ENCODE measurements at regions not wholly inside any gene's neighbourhood (a gene's known extent, or its start where the extent isn't known, plus 50 kb on each side); places are given as distances from the start of the nearest gene placed in this dataset.
A peak's percentile ranks its signal among the peaks of the same experiment; 100 is the strongest.
"Not testable (repeated sequence)": the region's sequence is repeated elsewhere in the genome, so short reads cannot be mapped to it uniquely, and the experiment has no call there.

- H3K4me1 ChIP-seq (ENCODE audit: control insufficient read depth in 3 of 3, insufficient read depth in 3 of 3, low read length in 3 of 3); H3K9me3 ChIP-seq (ENCODE audit: control insufficient read depth in 3 of 3, low read length in 3 of 3); H3K36me3 ChIP-seq (ENCODE audit: control insufficient read depth in 3 of 3, insufficient read depth in 3 of 3, low read length in 3 of 3); H3K27ac ChIP-seq (ENCODE audit: low read depth, low read length); H3K9ac ChIP-seq (ENCODE audit: low read depth in 1 of 3, low read length in 3 of 3); H3K4me3 ChIP-seq (ENCODE audit: low read length in 3 of 3): not testable (repeated sequence)
- peaks cover 3 to 11% (median 5%) of the 10 kb centered on the region in 3 donors for H3K27me3 ChIP-seq (ENCODE audit: control insufficient read depth in 3 of 3, insufficient read depth in 3 of 3, low read length in 3 of 3)
These were observed 89.3 kb upstream of the ZNF678 start for GRCh38 chr1:227474072-227474471.

GRCh38 chr1:227472772-227473171 is 90.6 kb upstream of the ZNF678 start:
- H3K9me3 ChIP-seq (ENCODE audit: control insufficient read depth in 3 of 3, low read length in 3 of 3) = no peaks in the 10 kb centered on the region
- no peaks in the 10 kb centered on the region for H3K4me1 ChIP-seq (ENCODE audit: control insufficient read depth in 3 of 3, insufficient read depth in 3 of 3, low read length in 3 of 3)
- no peak overlapping the region for H3K4me3 ChIP-seq (ENCODE audit: low read length in 3 of 3)
- peaks cover 3 to 11% (median 5%) of the 10 kb centered on the region in 3 donors for H3K27me3 ChIP-seq (ENCODE audit: control insufficient read depth in 3 of 3, insufficient read depth in 3 of 3, low read length in 3 of 3)
- H3K27ac ChIP-seq (ENCODE audit: low read depth, low read length) = no peak overlapping the region
- H3K9ac ChIP-seq (ENCODE audit: low read depth in 1 of 3, low read length in 3 of 3) = no peak overlapping the region
- no peaks in the 10 kb centered on the region for H3K36me3 ChIP-seq (ENCODE audit: control insufficient read depth in 3 of 3, insufficient read depth in 3 of 3, low read length in 3 of 3)

GRCh38 chr1:227470688-227471087 is 92.7 kb upstream of the ZNF678 start:
- no peak overlapping the region for H3K9ac ChIP-seq (ENCODE audit: low read depth in 1 of 3, low read length in 3 of 3)
- H3K36me3 ChIP-seq (ENCODE audit: control insufficient read depth in 3 of 3, insufficient read depth in 3 of 3, low read length in 3 of 3) = no peaks in the 10 kb centered on the region
- no peak overlapping the region for H3K27ac ChIP-seq (ENCODE audit: low read depth, low read length)
- H3K4me3 ChIP-seq (ENCODE audit: low read length in 3 of 3) = no peak overlapping the region
- no peaks in the 10 kb centered on the region for H3K4me1 ChIP-seq (ENCODE audit: control insufficient read depth in 3 of 3, insufficient read depth in 3 of 3, low read length in 3 of 3)
- H3K27me3 ChIP-seq (ENCODE audit: control insufficient read depth in 3 of 3, insufficient read depth in 3 of 3, low read length in 3 of 3) = peaks cover 3 to 18% (median 9%) of the 10 kb centered on the region in 3 donors
- no peaks in the 10 kb centered on the region for H3K9me3 ChIP-seq (ENCODE audit: control insufficient read depth in 3 of 3, low read length in 3 of 3)

GRCh38 chr1:227469708-227470107 is 93.6 kb upstream of the ZNF678 start:
- no peak overlapping the region for H3K9ac ChIP-seq (ENCODE audit: low read depth in 1 of 3, low read length in 3 of 3)
- H3K9me3 ChIP-seq (ENCODE audit: control insufficient read depth in 3 of 3, low read length in 3 of 3) = no peaks in the 10 kb centered on the region
- H3K27me3 ChIP-seq (ENCODE audit: control insufficient read depth in 3 of 3, insufficient read depth in 3 of 3, low read length in 3 of 3) = peaks cover 3 to 20% (median 16%) of the 10 kb centered on the region in 3 donors
- no peaks in the 10 kb centered on the region for H3K36me3 ChIP-seq (ENCODE audit: control insufficient read depth in 3 of 3, insufficient read depth in 3 of 3, low read length in 3 of 3)
- H3K4me1 ChIP-seq (ENCODE audit: control insufficient read depth in 3 of 3, insufficient read depth in 3 of 3, low read length in 3 of 3) = no peaks in the 10 kb centered on the region
- no peak overlapping the region for H3K4me3 ChIP-seq (ENCODE audit: low read length in 3 of 3)
- no peak overlapping the region for H3K27ac ChIP-seq (ENCODE audit: low read depth, low read length)

- Histone ChIP-seq H3K36me3 (ENCODE audit: control insufficient read depth in 3 of 3, insufficient read depth in 3 of 3, low read length in 3 of 3) (no peaks in the 10 kb centered on the region), H3K9ac (ENCODE audit: low read depth in 1 of 3, low read length in 3 of 3) (no peak overlapping the region), H3K27ac (ENCODE audit: low read depth, low read length) (no peak overlapping the region), H3K27me3 (ENCODE audit: control insufficient read depth in 3 of 3, insufficient read depth in 3 of 3, low read length in 3 of 3) (peaks cover 0 to 13% (median 9%) of the 10 kb centered on the region in 3 donors), H3K4me1 (ENCODE audit: control insufficient read depth in 3 of 3, insufficient read depth in 3 of 3, low read length in 3 of 3) (no peaks in the 10 kb centered on the region), H3K9me3 (ENCODE audit: control insufficient read depth in 3 of 3, low read length in 3 of 3) (no peaks in the 10 kb centered on the region), H3K4me3 (ENCODE audit: low read length in 3 of 3) (no peak overlapping the region)
These were observed 97.2 kb upstream of the ZNF678 start for GRCh38 chr1:227466039-227466645.

GRCh38 chr1:227465256-227465655 is 98.1 kb upstream of the ZNF678 start:
- Histone ChIP-seq H3K27me3 (ENCODE audit: control insufficient read depth in 3 of 3, insufficient read depth in 3 of 3, low read length in 3 of 3) (peaks cover 0 to 13% (median 9%) of the 10 kb centered on the region in 3 donors), H3K9ac (ENCODE audit: low read depth in 1 of 3, low read length in 3 of 3) (no peak overlapping the region), H3K27ac (ENCODE audit: low read depth, low read length) (no peak overlapping the region), H3K36me3 (ENCODE audit: control insufficient read depth in 3 of 3, insufficient read depth in 3 of 3, low read length in 3 of 3) (no peaks in the 10 kb centered on the region), H3K4me3 (ENCODE audit: low read length in 3 of 3) (no peak overlapping the region), H3K9me3 (ENCODE audit: control insufficient read depth in 3 of 3, low read length in 3 of 3) (no peaks in the 10 kb centered on the region), H3K4me1 (ENCODE audit: control insufficient read depth in 3 of 3, insufficient read depth in 3 of 3, low read length in 3 of 3) (no peaks in the 10 kb centered on the region)

- peaks cover 5 to 7% (median 5%) of the 10 kb centered on the region in 3 donors for H3K27me3 ChIP-seq (ENCODE audit: control insufficient read depth in 3 of 3, insufficient read depth in 3 of 3, low read length in 3 of 3)
- no peak overlapping the region for H3K4me3 ChIP-seq (ENCODE audit: low read length in 3 of 3)
- no peak overlapping the region for H3K9ac ChIP-seq (ENCODE audit: low read depth in 1 of 3, low read length in 3 of 3)
- H3K9me3 ChIP-seq (ENCODE audit: control insufficient read depth in 3 of 3, low read length in 3 of 3) = no peaks in the 10 kb centered on the region
- H3K4me1 ChIP-seq (ENCODE audit: control insufficient read depth in 3 of 3, insufficient read depth in 3 of 3, low read length in 3 of 3) = no peaks in the 10 kb centered on the region
- no peak overlapping the region for H3K27ac ChIP-seq (ENCODE audit: low read depth, low read length)
- H3K36me3 ChIP-seq (ENCODE audit: control insufficient read depth in 3 of 3, insufficient read depth in 3 of 3, low read length in 3 of 3) = no peaks in the 10 kb centered on the region
These were observed 103.4 kb upstream of the ZNF678 start for GRCh38 chr1:227459977-227460376.

GRCh38 chr1:227459326-227459841 is 104.0 kb upstream of the ZNF678 start:
- Histone ChIP-seq H3K4me1 (ENCODE audit: control insufficient read depth in 3 of 3, insufficient read depth in 3 of 3, low read length in 3 of 3) (no peaks in the 10 kb centered on the region), H3K4me3 (ENCODE audit: low read length in 3 of 3) (no peak overlapping the region), H3K36me3 (ENCODE audit: control insufficient read depth in 3 of 3, insufficient read depth in 3 of 3, low read length in 3 of 3) (no peaks in the 10 kb centered on the region), H3K9ac (ENCODE audit: low read depth in 1 of 3, low read length in 3 of 3) (no peak overlapping the region), H3K27me3 (ENCODE audit: control insufficient read depth in 3 of 3, insufficient read depth in 3 of 3, low read length in 3 of 3) (peaks cover 6 to 10% (median 7%) of the 10 kb centered on the region in 3 donors), H3K27ac (ENCODE audit: low read depth, low read length) (no peak overlapping the region), H3K9me3 (ENCODE audit: control insufficient read depth in 3 of 3, low read length in 3 of 3) (no peaks in the 10 kb centered on the region)

- H3K36me3 ChIP-seq (ENCODE audit: control insufficient read depth in 3 of 3, insufficient read depth in 3 of 3, low read length in 3 of 3) = no peaks in the 10 kb centered on the region
- peaks cover 14 to 25% (median 17%) of the 10 kb centered on the region in 3 donors for H3K27me3 ChIP-seq (ENCODE audit: control insufficient read depth in 3 of 3, insufficient read depth in 3 of 3, low read length in 3 of 3)
- no peak overlapping the region for H3K27ac ChIP-seq (ENCODE audit: low read depth, low read length)
- H3K9me3 ChIP-seq (ENCODE audit: control insufficient read depth in 3 of 3, low read length in 3 of 3) = peaks cover 0 to 4% (median 0%) of the 10 kb centered on the region in 3 donors
- no peak overlapping the region for H3K4me3 ChIP-seq (ENCODE audit: low read length in 3 of 3)
- peaks cover 0 to 6% (median 0%) of the 10 kb centered on the region in 3 donors for H3K4me1 ChIP-seq (ENCODE audit: control insufficient read depth in 3 of 3, insufficient read depth in 3 of 3, low read length in 3 of 3)
- H3K9ac ChIP-seq (ENCODE audit: low read depth in 1 of 3, low read length in 3 of 3) = no peak overlapping the region
These were observed 108.7 kb upstream of the ZNF678 start for GRCh38 chr1:227454686-227455085.

GRCh38 chr1:227453631-227454355 is 109.6 kb upstream of the ZNF678 start:
- no peak overlapping the region for H3K27ac ChIP-seq (ENCODE audit: low read depth, low read length)
- no peak overlapping the region for H3K4me3 ChIP-seq (ENCODE audit: low read length in 3 of 3)
- peak overlapping the region in 1 of 3 donors; percentile 16 for H3K9ac ChIP-seq (ENCODE audit: low read depth in 1 of 3, low read length in 3 of 3)
- H3K36me3 ChIP-seq (ENCODE audit: control insufficient read depth in 3 of 3, insufficient read depth in 3 of 3, low read length in 3 of 3) = no peaks in the 10 kb centered on the region
- peaks cover 0 to 6% (median 0%) of the 10 kb centered on the region in 3 donors for H3K4me1 ChIP-seq (ENCODE audit: control insufficient read depth in 3 of 3, insufficient read depth in 3 of 3, low read length in 3 of 3)
- peaks cover 14 to 25% (median 17%) of the 10 kb centered on the region in 3 donors for H3K27me3 ChIP-seq (ENCODE audit: control insufficient read depth in 3 of 3, insufficient read depth in 3 of 3, low read length in 3 of 3)
- H3K9me3 ChIP-seq (ENCODE audit: control insufficient read depth in 3 of 3, low read length in 3 of 3) = peaks cover 0 to 4% (median 0%) of the 10 kb centered on the region in 3 donors

All from skeletal muscle tissue (tissue), 3 donors.